ENCODE measurements at regions not wholly inside any gene's neighbourhood (a gene's known extent, or its start where the extent isn't known, plus 50 kb on each side); places are given as distances from the start of the nearest gene placed in this dataset.

- DNase-seq (ENCODE audit: low spot score) = no peak
- TF ChIP-seq NR2F2 (IDR thresholded peaks at IDR 0.05) (no peak), HNF4G (IDR thresholded peaks at IDR 0.05) (no peak), SP1 (IDR thresholded peaks at IDR 0.05) (no peak), FOXA1 (IDR thresholded peaks at IDR 0.05) (no peak), TAF1 (conservative IDR thresholded peaks at IDR 0.05) (no peak), FOXA2 (IDR thresholded peaks at IDR 0.05) (no peak), HNF4A (conservative IDR thresholded peaks at IDR 0.05) (no peak), GABPA (IDR thresholded peaks at IDR 0.05 in 1 of 2, conservative IDR thresholded peaks at IDR 0.05 in 1 of 2) (no peak)
- TF ChIP-seq, protein P1, sequence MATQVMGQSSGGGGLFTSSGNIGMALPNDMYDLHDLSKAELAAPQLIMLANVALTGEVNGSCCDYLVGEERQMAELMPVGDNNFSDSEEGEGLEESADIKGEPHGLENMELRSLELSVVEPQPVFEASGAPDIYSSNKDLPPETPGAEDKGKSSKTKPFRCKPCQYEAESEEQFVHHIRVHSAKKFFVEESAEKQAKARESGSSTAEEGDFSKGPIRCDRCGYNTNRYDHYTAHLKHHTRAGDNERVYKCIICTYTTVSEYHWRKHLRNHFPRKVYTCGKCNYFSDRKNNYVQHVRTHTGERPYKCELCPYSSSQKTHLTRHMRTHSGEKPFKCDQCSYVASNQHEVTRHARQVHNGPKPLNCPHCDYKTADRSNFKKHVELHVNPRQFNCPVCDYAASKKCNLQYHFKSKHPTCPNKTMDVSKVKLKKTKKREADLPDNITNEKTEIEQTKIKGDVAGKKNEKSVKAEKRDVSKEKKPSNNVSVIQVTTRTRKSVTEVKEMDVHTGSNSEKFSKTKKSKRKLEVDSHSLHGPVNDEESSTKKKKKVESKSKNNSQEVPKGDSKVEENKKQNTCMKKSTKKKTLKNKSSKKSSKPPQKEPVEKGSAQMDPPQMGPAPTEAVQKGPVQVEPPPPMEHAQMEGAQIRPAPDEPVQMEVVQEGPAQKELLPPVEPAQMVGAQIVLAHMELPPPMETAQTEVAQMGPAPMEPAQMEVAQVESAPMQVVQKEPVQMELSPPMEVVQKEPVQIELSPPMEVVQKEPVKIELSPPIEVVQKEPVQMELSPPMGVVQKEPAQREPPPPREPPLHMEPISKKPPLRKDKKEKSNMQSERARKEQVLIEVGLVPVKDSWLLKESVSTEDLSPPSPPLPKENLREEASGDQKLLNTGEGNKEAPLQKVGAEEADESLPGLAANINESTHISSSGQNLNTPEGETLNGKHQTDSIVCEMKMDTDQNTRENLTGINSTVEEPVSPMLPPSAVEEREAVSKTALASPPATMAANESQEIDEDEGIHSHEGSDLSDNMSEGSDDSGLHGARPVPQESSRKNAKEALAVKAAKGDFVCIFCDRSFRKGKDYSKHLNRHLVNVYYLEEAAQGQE (IDR thresholded peaks at IDR 0.05) = no peak
- TF ChIP-seq, protein P2, sequence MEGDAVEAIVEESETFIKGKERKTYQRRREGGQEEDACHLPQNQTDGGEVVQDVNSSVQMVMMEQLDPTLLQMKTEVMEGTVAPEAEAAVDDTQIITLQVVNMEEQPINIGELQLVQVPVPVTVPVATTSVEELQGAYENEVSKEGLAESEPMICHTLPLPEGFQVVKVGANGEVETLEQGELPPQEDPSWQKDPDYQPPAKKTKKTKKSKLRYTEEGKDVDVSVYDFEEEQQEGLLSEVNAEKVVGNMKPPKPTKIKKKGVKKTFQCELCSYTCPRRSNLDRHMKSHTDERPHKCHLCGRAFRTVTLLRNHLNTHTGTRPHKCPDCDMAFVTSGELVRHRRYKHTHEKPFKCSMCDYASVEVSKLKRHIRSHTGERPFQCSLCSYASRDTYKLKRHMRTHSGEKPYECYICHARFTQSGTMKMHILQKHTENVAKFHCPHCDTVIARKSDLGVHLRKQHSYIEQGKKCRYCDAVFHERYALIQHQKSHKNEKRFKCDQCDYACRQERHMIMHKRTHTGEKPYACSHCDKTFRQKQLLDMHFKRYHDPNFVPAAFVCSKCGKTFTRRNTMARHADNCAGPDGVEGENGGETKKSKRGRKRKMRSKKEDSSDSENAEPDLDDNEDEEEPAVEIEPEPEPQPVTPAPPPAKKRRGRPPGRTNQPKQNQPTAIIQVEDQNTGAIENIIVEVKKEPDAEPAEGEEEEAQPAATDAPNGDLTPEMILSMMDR (IDR thresholded peaks at IDR 0.05; ENCODE audit: low read depth, low read length, missing input control) = no peak
- TF ChIP-seq, protein P3, sequence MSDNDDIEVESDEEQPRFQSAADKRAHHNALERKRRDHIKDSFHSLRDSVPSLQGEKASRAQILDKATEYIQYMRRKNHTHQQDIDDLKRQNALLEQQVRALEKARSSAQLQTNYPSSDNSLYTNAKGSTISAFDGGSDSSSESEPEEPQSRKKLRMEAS (IDR thresholded peaks at IDR 0.05) = no peak
- H3K9me3 ChIP-seq (ENCODE audit: control insufficient read depth in 4 of 4, low read length in 3 of 4) = peaks cover 2 to 5% (median 3%) of the 10 kb centered on the region in 4 donors
- H3K27ac ChIP-seq (ENCODE audit: low read depth in 1 of 2, low read length in 2 of 2) = no peak overlapping the region
- H3K9ac ChIP-seq (ENCODE audit: low read depth in 1 of 2, low read length in 2 of 2) = no peak overlapping the region
- H3K27me3 ChIP-seq (ENCODE audit: control insufficient read depth in 4 of 4, insufficient read depth in 4 of 4, low read length in 3 of 4) = no peaks in the 10 kb centered on the region
- no peaks in the 10 kb centered on the region for H3K36me3 ChIP-seq (ENCODE audit: control insufficient read depth in 4 of 4, insufficient read depth in 3 of 4, low read depth in 1 of 4, low read length in 3 of 4)
- 87% methylated on average over 4 of the region's 4 CpGs for WGBS
- no peaks in the 10 kb centered on the region for H3K4me1 ChIP-seq (ENCODE audit: control insufficient read depth in 4 of 4, insufficient read depth in 4 of 4, low read length in 3 of 4)
- no peak overlapping the region for H3K4me3 ChIP-seq (ENCODE audit: low read depth in 1 of 3, low read length in 3 of 3)
Measured at GRCh38 chr10:10259013-10259412, 758.7 kb upstream of the CELF2 start.

- H3K4me1 ChIP-seq (ENCODE audit: control insufficient read depth in 4 of 4, insufficient read depth in 4 of 4, low read length in 3 of 4) = no peaks in the 10 kb centered on the region
- no peak overlapping the region for H3K4me3 ChIP-seq (ENCODE audit: low read depth in 1 of 3, low read length in 3 of 3)
- H3K27me3 ChIP-seq (ENCODE audit: control insufficient read depth in 4 of 4, insufficient read depth in 4 of 4, low read length in 3 of 4) = no peaks in the 10 kb centered on the region
- H3K9ac ChIP-seq (ENCODE audit: low read depth in 1 of 2, low read length in 2 of 2) = no peak overlapping the region
- no peaks in the 10 kb centered on the region for H3K36me3 ChIP-seq (ENCODE audit: control insufficient read depth in 4 of 4, insufficient read depth in 3 of 4, low read depth in 1 of 4, low read length in 3 of 4)
- no peak for DNase-seq (ENCODE audit: low spot score)
- no peak overlapping the region for H3K27ac ChIP-seq (ENCODE audit: low read depth in 1 of 2, low read length in 2 of 2)
- WGBS = 73% methylated on average over 8 of the region's 8 CpGs
- no peaks in the 10 kb centered on the region for H3K9me3 ChIP-seq (ENCODE audit: control insufficient read depth in 4 of 4, low read length in 3 of 4)
- TF ChIP-seq RAD21 (IDR thresholded peaks at IDR 0.05) = no peak
- no peak for TF ChIP-seq GABPA (IDR thresholded peaks at IDR 0.05 in 1 of 2, conservative IDR thresholded peaks at IDR 0.05 in 1 of 2)
- no peak for TF ChIP-seq ZBTB33 (IDR thresholded peaks at IDR 0.05)
- no peak for TF ChIP-seq TAF1 (conservative IDR thresholded peaks at IDR 0.05)
- TF ChIP-seq FOXA1 (IDR thresholded peaks at IDR 0.05) = no peak
- TF ChIP-seq FOXA2 (IDR thresholded peaks at IDR 0.05) = no peak
- TF ChIP-seq, protein P3 (IDR thresholded peaks at IDR 0.05) = no peak
- no peak for TF ChIP-seq NR2F2 (IDR thresholded peaks at IDR 0.05)
- no peak for TF ChIP-seq SP1 (IDR thresholded peaks at IDR 0.05)
- no peak for TF ChIP-seq JUND (IDR thresholded peaks at IDR 0.05)
- TF ChIP-seq YY1 (IDR thresholded peaks at IDR 0.05) = no peak
- no peak for TF ChIP-seq ATF3 (IDR thresholded peaks at IDR 0.05)
- TF ChIP-seq HNF4G (IDR thresholded peaks at IDR 0.05) = no peak
- TF ChIP-seq, protein P2 (IDR thresholded peaks at IDR 0.05; ENCODE audit: low read depth, low read length, missing input control) = no peak
- no peak for TF ChIP-seq EGR1 (IDR thresholded peaks at IDR 0.05; ENCODE audit: low read depth in 2 of 2)
Measured at GRCh38 chr10:10270126-10271050, 747.3 kb upstream of the CELF2 start.
